ENCODE measurements at regions not wholly inside any gene's neighbourhood (a gene's known extent, or its start where the extent isn't known, plus 50 kb on each side); places are given as distances from the start of the nearest gene placed in this dataset.

- Histone ChIP-seq H3K36me3 (ENCODE audit: control insufficient read depth in 2 of 2, insufficient read depth in 2 of 2, low read length in 1 of 2) (no peaks in the 10 kb centered on the region), H4K20me1 (ENCODE audit: control insufficient read depth, insufficient read depth) (no peaks in the 10 kb centered on the region), H3K9ac (ENCODE audit: control insufficient read depth, insufficient read depth, low read length) (no peak overlapping the region), H3K4me2 (ENCODE audit: control insufficient read depth, insufficient read depth) (no peak overlapping the region), H3K4me3 (no peak overlapping the region), H3K4me1 (ENCODE audit: control insufficient read depth, insufficient read depth, low read length) (no peaks in the 10 kb centered on the region), H3K9me3 (replicated peaks; ENCODE audit: control insufficient read depth, insufficient read depth, low read length) (no peaks in the 10 kb centered on the region), H3K27me3 (replicated peaks in 1 of 2; ENCODE audit: control insufficient read depth in 2 of 2, insufficient read depth in 2 of 2, low read length in 1 of 2) (peaks cover 0 to 3% of the 10 kb centered on the region in 2 experiments; a peak in 2 of 4 replicates), H3K27ac (ENCODE audit: control insufficient read depth, insufficient read depth) (no peak overlapping the region), H3K79me2 (ENCODE audit: control insufficient read depth, insufficient read depth, low read length) (no peaks in the 10 kb centered on the region), H2AFZ (ENCODE audit: control insufficient read depth, low read depth, low read length) (no peak overlapping the region)
- no peak for FAIRE-seq
- POLR2A ChIA-PET, result no interaction called here
- RAD21 ChIA-PET (ENCODE audit: unreplicated experiment), result no interaction called here
- no peak for DNase-seq (ENCODE audit: low read depth, low spot score)
- TF ChIP-seq EGR1 (IDR thresholded peaks at IDR 0.05; ENCODE audit: borderline replicate concordance in 1 of 2, low read depth in 2 of 2, low read length in 2 of 2), result no peak
- no peak for ATAC-seq
- no TSS peak for BruUV-seq (replicated peaks)
- in situ Hi-C loops (cut with MboI) (no loop called here), intact Hi-C loops (cut with micrococcal nuclease; ENCODE audit: unreplicated experiment) (no loop called here)
- 50% methylated on average over 1 of the region's 1 CpG for WGBS (ENCODE audit: insufficient coverage, insufficient replicate concordance, low lambda C conversion rate, missing lambda C conversion rate)
- CTCF ChIA-PET, result interaction anchor here (0.5 to 2.3 kb wide), 4 partner anchors 9 to 1036 kb away, joined by 3 to 13 read pairs (median 4); no protein-coding TSS in a partner anchor
- SMC1A ChIA-PET (ENCODE audit: uncharacterized antibody, unreplicated experiment), result interaction anchor here (1.0 kb wide), 1 partner anchor 66 kb away, joined by 3 read pairs; no protein-coding TSS in a partner anchor
Observed at GRCh38 chr5:158096835-158097234, 237.9 kb upstream of the CLINT1 start.

GRCh38 chr5:158086856-158087255, 227.9 kb upstream of the CLINT1 start:
- Histone ChIP-seq H3K27ac (ENCODE audit: control insufficient read depth, insufficient read depth) (no peak overlapping the region), H3K27me3 (replicated peaks in 1 of 2; ENCODE audit: control insufficient read depth in 2 of 2, insufficient read depth in 2 of 2, low read length in 1 of 2) (no peaks in the 10 kb centered on the region; a peak in 1 of 4 replicates), H3K79me2 (ENCODE audit: control insufficient read depth, insufficient read depth, low read length) (no peaks in the 10 kb centered on the region), H3K4me2 (ENCODE audit: control insufficient read depth, insufficient read depth) (no peak overlapping the region), H3K9ac (ENCODE audit: control insufficient read depth, insufficient read depth, low read length) (no peak overlapping the region), H3K4me1 (ENCODE audit: control insufficient read depth, insufficient read depth, low read length) (no peaks in the 10 kb centered on the region), H2AFZ (ENCODE audit: control insufficient read depth, low read depth, low read length) (no peak overlapping the region), H4K20me1 (ENCODE audit: control insufficient read depth, insufficient read depth) (no peaks in the 10 kb centered on the region), H3K9me3 (replicated peaks; ENCODE audit: control insufficient read depth, insufficient read depth, low read length) (no peaks in the 10 kb centered on the region), H3K36me3 (ENCODE audit: control insufficient read depth in 2 of 2, insufficient read depth in 2 of 2, low read length in 1 of 2) (no peaks in the 10 kb centered on the region), H3K4me3 (no peak overlapping the region)
- 46% methylated on average over 3 of the region's 3 CpGs for WGBS (ENCODE audit: insufficient coverage, insufficient replicate concordance, low lambda C conversion rate, missing lambda C conversion rate)
- BruUV-seq (replicated peaks), result no TSS peak
- intact Hi-C loops (cut with micrococcal nuclease; ENCODE audit: unreplicated experiment) (no loop called here), in situ Hi-C loops (cut with MboI) (no loop called here)
- ChIA-PET POLR2A (no interaction called here), RAD21 (ENCODE audit: unreplicated experiment) (no interaction called here), SMC1A (ENCODE audit: uncharacterized antibody, unreplicated experiment) (no interaction called here), CTCF (interaction anchor here (0.9 to 2.1 kb wide), 3 partner anchors 11 to 590 kb away, joined by 3 to 26 read pairs (median 4); no protein-coding TSS in a partner anchor)
- FAIRE-seq (no peak), DNase-seq (ENCODE audit: low read depth, low spot score) (no peak), ATAC-seq (no peak)
- TF ChIP-seq EP300 (IDR thresholded peaks at IDR 0.05; ENCODE audit: borderline replicate concordance in 1 of 2, control insufficient read depth in 1 of 2, low read depth in 2 of 2, low read length in 2 of 2) (no peak), POU2F2 (IDR thresholded peaks at IDR 0.05; ENCODE audit: borderline replicate concordance, low read depth, low read length) (no peak), STAT3 (IDR thresholded peaks at IDR 0.05; ENCODE audit: low read depth, low read length) (no peak), PAX8 (IDR thresholded peaks at IDR 0.05) (no peak), ASH2L (IDR thresholded peaks at IDR 0.05; ENCODE audit: borderline replicate concordance, low read depth) (no peak), EZH2 (IDR thresholded peaks at IDR 0.05; ENCODE audit: borderline replicate concordance, control insufficient read depth, low read depth, low read length) (no peak), PKNOX1 (IDR thresholded peaks at IDR 0.05) (no peak), CUX1 (IDR thresholded peaks at IDR 0.05; ENCODE audit: insufficient replicate concordance, low read depth, low read length) (no peak), JUNB (IDR thresholded peaks at IDR 0.05) (no peak)
